Kasumi-1 (cell line): ENCODE measurements at regions not wholly inside any gene's neighbourhood (a gene's known extent, or its start where the extent isn't known, plus 50 kb on each side); places are given as distances from the start of the nearest gene placed in this dataset.

Experiments used
- DNase-seq, 2 experiments: peaks; one replicate each; lab custom pipeline; 2025; lab: John Stamatoyannopoulos, UW

DNA sequence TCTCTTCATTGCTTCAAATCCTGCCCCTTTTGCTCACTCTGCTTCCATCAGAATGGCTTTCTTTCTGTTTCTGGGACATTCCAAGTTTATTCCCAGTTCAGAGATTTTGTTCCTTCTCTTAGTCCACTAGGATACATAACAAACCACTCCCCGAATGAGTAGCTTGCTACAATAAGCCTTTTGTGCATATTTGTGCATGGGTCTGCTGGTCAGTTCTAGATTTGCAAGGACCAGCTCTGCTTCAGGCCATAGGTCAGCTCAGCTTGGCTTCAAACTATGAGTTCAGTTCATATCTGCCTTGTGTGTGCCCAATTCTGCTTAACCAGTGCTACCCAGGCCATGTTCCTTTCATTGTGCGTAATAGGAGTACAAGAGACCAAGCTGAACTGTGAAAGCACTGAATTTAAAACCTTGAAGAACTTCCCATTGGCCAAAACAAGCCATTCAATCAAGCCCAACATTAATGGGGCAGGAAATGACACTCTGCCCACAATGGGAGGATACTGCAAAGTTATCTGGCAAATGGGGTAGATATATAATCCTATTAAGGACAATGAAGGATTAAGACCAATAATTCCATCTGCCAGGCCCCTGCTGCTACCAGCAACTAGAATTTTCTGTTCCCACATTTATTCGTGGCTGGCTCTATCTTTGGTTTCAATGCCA is 328.8 kb downstream of the PRELID2 start:
- DNase-seq, result no peak

DNA sequence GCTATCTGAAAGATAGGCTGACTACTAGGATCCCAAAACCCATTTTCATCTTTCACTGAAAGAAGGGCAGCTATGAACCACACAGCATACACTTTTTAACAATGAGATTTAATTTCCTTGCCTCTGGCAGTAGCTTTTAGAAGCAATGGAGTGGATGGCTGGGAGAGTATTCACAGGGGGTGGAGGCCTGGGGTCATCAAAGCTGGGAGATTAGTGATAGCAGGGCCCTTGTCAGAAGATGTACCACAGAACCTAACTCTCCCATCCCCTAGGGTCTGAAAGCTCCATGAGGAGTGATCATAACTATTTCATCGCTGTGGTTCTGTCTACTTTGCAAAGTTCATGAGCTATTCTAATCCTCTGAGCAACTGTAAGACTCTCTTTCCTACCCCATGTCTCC is 332.2 kb downstream of the PRELID2 start:
- DNase-seq, result no peak

DNA sequence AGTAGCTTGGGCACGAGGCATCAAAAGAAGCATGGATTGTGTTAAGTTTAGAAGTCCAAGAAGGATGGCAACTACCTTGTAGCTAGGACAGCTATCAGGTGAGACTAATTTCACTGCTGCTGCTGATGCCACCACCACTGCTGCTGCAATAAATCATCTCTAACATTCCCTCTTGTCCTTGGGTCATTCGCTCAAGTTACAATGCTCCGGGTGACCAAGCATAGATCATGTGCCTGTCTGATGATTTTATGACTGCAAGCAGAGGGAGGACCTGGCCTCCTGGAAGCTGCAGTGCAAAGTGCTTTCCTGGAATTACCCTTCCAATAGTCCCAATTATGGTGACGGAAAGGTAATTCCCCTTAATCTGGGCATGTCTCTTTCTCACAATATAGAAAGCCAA is 334.4 kb downstream of the PRELID2 start:
- DNase-seq, result no peak

DNA sequence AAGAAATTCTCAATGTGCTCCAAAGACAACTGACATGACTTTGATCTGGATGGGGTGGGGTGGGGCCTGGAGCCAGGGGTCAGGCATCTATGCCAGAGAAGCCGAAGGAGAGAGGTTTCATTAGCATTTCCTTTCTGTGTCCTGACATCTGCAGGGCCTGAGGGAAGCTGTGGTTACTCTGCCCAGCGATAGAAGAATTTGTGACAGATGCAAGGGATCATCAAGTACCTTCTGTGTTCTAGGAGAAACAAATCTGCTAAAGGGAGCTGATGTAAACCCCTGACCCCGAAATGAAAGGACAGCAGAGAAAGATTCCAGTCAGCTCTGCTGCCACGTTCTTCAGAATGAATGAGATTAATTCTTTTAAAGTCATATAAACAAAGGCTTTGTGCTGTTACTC is 335.7 kb downstream of the PRELID2 start:
- DNase-seq, result no peak

DNA sequence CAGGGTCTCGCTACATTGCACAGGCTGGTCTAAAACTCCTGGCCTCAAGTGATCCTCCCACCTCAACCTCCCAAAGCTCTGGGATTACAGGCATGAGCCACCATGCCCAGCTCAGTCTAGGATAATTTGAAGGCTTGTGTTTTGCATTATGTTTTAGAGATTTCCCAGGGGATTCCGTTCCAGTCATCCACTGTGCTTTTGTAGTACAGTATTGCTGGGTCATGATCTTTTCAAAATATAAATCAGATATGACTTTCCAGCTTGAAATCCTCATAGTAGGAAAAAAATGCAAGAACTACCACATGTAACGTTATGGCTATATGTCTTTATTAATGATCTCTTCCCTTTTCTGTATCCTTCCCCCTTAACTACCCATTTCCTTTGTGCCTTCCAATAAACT is 338.1 kb downstream of the PRELID2 start:
- no peak for DNase-seq

DNA sequence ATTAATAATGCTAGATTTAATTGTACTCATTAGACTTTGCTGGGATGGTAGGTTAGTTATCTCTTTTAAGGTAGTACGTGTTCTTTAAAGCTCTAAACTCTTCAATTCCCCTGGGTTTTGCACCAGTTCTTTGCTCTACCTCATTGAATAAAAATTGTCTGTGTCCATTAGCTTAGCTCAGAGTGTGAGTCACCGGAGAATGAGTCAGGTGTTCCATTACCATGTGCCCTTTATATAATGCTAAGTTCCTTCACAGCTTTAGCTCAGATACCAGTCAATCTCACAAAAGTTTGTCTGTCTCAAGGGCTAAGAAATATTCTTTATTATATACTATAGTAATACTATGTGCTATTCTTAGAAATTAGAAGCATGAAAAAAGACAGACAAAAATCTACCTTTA is 339.4 kb downstream of the PRELID2 start:
- no peak for DNase-seq

DNA sequence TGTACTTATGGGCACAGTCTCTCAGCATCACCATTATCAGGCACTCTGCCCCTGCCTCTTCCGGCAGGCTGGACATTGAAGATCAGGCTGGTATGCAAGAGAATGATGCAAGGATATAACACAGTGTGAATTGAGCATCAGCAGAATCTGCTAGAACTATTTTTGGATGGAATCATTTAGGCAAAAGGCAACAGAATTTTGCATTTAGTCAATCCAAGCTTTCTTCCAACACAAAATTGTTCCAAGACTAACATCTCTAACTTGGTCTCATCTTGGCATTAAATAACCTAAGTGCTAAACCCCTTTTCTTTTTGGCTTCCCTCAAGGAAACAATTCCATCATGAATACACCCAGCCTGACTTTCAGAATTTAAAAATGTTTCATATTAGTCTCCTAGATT is 339.9 kb downstream of the PRELID2 start:
- no peak for DNase-seq

DNA sequence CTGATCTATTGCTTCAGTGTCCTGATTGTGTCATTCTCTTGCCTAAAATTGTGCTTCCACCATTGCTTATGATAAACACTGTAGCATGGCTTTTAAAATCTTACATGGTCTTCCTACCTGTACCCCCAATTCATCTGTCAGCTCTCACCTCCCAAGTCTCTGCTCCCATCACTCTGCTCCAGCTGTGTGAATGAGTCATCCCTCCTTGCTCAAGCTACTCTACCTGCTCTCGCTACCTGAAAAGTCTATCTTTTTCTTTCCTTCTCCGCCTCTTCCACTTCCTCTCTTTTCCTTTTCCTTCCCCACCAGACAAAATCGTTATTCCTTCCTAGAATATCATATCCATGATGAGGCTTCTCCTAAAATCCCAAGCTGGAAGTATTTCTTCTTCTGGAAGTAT is 341.7 kb downstream of the PRELID2 start:
- no peak for DNase-seq

DNA sequence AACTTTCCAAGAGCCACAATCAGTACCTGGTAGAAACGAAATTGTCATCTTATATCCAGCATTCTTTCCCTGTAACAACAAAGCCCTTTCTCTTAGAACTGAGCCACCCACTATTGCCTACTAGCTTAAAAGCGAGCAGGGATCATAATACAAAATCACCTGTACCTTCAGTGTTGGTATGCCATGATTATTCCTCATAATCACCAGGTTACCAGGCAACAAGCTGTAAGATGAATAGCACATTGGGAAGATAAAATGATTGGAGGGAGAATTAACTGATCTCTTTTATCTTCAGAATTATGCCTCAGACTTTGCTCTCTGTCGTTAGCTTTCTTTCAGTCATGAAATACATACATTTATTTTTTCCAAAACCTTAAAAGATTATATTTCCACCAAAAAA is 345.6 kb downstream of the PRELID2 start:
- no peak for DNase-seq

DNA sequence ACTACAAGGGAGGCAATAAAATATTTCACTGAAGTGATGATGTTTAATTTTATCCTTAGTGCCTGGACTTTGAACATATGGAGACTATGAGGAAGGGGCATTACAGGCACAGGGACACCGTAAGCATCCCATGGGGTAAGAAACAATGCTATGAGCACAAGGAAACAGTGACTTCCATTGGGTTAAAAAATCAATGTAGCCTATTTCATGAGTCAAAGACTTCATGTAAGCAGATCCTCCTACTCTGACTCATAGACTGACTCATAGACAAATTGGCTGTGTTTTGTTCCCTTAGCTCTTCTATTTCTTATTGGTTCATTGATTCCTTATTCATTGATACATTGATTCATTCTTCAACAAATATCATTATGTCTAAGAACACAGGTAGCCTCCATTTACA is 351.0 kb downstream of the PRELID2 start:
- no peak for DNase-seq

DNA sequence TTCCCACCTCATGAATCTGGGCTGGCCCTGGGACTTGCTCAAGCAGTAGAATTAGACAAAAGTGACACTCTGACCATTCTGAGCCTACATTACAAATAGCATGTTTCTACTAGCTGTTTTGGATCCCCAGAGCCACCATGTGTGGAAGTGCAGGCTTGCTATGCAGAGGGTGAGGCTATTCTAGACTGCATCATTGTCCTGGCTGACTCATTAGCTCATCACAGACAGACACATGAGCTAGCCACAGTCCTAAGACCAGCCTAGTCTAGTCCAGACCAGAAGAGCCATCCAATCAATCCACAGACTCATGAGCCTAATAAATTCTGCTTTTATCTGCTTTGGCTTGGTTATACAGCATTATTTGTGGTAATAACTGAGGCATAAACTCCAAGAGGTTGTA is 351.9 kb downstream of the PRELID2 start:
- DNase-seq, result no peak

DNA sequence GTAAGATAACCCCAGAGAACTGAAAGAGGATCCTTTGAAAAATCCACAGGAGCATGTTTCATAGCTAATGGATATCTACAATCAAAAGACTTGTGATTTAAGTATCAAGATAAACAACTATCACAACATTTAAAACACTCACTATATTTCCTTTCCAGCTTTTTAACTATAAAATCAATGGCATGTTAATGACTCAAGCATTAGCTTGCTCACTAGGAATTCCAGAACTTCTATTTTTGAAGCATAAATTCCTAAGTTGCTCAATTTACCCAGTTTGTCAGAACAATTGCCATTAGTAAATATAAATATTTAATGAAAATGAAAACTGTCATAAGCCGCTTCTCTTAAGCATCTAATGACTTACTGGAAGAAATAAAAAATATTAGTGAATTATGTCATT is 355.3 kb downstream of the PRELID2 start:
- DNase-seq, result no peak

DNA sequence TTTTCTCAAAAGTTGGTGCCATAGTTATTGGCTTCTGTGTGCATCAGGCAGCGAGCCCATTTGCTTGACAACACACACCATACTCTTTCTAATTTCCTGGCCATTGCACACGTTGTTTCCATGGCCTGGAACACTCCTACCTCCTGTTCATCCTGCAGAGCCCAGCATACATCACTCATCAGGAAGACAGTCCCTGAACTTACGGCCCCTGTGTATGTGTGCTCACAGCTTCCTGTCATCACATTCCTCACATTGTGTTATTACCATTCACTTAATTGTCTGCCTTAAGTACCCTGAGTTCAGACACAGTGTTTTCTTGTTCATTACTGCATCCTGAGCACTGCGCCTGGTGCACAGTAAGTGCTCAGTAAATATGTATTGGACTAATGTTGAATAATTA is 355.9 kb downstream of the PRELID2 start:
- no peak for DNase-seq

DNA sequence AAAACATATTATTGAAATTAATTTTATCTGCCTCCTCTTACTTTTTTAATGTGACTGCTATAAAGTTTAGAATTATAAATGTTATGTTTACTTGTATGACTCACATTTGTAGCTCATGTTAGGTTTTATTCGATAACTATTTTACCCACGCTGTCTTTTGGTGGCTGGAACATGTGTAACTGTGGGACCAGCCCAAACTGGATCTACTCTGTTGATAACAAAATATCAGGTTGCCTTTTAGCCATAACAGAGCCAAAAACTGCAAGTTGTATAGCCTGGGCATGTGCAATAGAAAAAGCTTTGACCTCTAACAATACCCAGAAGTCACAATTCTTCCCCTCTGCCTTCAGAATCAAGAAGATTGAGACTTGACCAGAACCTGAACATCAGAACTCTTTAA is 356.5 kb downstream of the PRELID2 start:
- no peak for DNase-seq

DNA sequence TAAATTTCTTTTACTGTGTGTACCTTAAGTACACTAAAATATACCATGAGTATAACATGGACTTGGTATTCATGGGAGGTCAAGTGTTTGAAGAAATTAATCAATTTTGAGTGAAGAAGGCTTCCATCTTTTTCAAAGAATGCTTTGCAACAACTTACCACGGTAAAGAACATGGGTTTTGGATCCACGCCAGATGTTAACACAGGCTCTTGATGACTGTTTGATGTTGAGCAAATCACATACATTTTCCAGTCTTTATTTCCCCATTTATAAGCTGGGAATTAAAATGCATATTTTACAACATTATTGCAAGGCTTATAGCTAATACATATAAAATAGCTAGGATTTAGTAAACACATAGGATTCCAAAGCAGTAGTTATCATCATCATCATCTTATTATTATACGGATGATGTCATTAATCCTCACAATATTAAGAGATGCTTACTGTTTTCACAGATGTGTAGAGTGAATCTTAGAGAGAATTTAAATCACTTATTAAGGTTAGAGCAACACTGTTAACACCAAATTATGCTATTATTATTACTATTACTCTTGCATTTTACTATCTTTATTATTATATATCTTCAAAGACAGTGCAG is 362.0 kb downstream of the PRELID2 start:
- DNase-seq, result no peak

DNA sequence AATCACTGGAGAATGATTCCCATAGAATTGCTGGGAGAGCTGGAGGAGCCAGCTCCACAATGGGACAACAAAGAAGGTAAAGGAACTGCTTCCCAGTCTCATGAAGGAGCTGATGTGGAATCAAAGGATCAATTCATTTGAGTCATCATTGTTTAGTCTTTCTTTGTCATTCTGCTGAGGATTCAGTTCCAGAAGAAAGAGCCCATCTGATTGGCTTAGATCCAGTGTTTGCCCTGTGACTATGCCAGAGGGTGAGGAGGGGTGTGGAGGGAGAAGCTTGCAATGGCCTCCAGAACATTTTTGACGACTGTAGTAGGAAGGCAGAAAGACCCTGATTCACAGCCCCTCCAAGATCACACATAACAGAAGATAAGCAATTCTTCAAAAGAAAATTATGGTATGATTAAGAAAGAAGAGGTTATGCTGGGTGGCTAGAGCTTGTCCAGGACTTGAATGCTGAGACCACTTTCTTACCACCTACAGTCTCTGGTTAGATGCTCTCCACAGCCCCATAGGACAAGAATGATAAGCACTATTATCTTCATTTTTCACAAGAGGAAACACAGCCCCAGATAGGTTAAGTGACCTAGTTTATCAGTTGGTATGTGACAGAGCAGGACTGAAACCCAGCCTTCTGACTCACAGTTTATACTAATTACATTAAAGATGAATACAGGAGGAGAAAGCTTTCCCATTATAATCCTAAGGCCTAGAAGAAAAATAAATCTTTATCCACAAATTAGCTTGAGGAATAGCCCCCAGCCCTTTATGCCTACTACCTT is 363.1 kb downstream of the PRELID2 start:
- no peak for DNase-seq

DNA sequence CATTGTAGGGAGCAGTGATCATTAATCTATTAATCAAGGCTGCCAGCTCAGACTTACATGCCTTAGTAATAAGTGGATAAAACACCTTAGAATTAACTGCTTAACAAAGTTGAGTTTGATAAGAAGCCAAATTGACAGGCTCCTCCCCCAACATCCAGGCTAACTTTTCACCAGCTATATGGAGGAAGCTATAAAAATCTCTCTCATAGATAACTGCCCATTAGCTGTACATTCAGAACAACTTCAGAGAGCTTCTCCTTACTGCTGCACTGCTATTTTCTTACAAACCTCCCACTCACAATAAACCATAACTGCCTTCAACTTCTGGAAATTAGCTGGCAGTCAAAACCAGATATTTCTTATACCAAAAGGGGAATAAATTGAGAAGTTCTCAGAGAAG is 364.1 kb downstream of the PRELID2 start:
- no peak for DNase-seq

DNA sequence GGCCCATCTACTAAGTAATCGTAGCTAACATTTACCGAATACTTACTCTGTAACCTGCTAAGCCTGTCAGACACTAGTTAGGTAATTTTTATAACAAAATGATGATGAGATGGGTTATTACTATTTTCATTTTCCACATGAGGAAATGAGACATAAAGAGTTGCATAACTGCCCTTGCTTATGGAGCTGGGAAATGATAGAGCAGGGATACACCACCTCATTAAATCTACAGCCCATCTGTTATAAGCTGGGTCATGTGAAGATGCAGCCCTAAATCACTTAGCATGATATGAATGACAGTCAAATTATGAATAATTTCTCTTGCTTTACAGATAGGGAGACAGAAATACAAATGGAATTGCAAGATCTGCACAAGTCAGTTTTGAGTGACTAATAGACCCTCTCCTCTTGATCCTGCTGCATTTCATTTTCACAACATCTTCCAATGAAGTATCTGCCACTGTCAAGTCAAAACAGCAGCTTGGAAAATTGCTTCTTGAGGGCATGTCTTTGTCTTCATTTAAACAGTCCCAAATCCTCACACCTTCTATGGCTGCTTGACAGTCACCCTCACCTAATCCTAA is 364.7 kb downstream of the PRELID2 start:
- DNase-seq, result no peak

DNA sequence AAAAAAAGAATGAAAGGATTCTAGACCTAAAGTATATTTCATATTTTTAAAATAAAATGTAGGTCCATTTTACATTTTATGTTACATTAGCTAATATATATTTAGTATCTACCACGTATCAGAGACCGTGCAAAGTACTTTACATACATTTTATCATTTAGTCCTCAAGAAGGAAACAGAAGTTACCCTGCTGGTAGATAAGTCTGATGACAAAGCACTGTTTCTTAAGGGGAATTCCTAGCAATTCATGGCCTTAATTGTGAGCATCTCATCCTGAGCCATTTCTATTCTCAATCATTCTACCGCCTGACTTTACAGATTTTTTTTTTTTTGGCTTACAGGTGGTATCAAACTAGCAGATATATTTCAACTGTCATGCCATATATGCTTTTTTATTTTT is 367.7 kb downstream of the PRELID2 start:
- no peak for DNase-seq

DNA sequence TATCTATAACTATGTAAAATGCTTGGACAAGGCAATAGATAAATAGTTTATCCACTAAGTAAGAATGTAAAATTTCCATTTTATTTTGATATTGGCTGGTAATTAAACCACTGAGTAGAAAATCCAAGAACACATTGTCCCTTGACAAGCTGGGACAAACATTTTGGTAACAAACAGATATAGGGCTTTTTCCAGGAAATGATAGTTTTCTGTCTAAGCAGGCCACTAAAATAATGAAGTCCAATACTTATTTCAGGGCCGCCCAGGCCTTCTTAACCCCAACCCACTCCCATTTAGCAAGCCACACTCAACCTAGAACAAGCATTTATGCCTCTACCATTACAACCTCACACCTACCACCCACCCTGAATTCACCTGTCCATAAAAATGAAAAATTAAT is 368.6 kb downstream of the PRELID2 start:
- DNase-seq, result no peak

DNA sequence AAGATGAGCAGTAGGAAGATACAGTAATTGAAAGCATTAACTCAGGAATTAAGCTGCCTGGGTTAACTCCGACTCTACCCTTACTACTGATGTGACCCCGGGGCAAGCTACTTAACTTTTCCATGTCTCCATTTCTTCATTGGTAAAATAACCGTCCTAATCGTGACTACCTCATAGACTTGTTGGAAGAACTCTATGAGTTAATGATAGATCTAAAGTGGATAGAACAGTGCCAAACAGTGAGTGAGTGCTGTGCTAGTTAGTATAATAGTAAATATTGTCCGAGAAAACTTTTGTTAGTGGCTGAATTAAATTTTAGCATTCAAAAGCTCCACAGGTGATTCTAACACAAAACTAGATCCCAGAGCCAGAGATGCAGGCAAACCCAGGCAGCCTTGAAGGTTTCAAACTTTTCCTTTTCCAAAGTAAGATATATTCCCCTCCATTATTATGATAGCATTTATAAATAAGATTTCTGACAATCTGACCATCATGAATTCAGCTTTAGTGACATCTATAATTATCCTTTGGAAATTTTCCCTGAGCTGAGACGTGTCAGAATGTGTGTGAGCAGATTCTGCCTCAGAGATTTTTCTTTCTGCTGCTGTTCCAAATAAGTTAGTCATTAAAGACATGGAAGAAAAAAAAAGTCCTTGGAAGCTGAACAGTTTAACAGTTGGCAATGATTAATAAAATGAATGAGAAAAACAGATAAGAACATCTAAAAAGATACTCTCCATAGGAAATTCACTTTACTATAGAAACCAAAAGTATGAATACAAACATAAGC is 369.5 kb downstream of the PRELID2 start:
- DNase-seq, result no peak

DNA sequence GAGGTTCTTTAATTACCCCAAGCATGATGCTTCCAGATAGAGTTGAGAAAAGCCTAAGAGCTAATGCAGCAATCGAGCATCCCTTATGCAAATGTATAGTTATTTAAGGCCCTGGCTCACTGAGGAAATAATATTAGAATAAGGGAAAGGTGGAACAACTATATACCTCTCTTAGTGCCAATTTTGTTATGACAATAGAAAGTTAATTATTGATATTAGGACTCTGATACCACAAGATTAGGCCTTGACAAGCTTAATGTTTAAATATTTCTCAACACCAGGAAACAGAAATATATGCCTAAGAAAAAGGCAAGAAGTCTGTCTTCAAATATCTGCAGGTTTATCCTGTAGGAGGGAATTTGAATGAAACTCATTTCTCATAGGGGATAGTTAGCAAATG is 371.0 kb downstream of the PRELID2 start:
- no peak for DNase-seq
